ENCODE measurements at regions not wholly inside any gene's neighbourhood (a gene's known extent, or its start where the extent isn't known, plus 50 kb on each side); places are given as distances from the start of the nearest gene placed in this dataset.

DNA sequence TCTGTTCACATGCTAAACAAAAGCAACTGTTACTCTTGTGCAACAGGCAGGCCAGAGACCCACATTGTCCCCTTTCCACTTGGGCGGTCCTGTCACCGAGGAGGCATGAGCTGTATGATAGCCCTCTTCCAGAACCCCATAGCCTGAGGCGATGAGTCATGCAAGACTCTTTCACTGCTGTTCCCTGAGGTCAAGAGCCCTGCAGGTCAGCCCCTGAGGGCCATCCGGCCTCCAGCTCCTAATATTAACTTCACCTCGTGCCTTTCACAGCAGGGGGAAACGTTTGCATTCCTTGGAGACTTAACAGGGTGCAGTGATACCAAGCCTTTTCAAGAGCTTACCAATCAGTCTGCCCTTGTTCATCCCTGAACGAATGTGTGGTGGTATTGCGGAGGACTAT is 253.3 kb upstream of the ECI2 start (continued):
- TF ChIP-seq RAD21 (CRISPR knock-in tag; conservative IDR thresholded peaks at IDR 0.05 in 1 of 2, IDR thresholded peaks at IDR 0.05 in 1 of 2) (peak; percentile 12 to 28; a peak in 2 of 4 replicates), ZKSCAN1 (IDR thresholded peaks at IDR 0.05; ENCODE audit: low read depth, low read length) (no peak), ARID1B (IDR thresholded peaks at IDR 0.05) (peak; percentile 40; the same call in 1 of the 2 replicates), JUN (IDR thresholded peaks at IDR 0.05; ENCODE audit: borderline replicate concordance, low read depth, low read length) (peak; percentile 89), JUN (CRISPR knock-in tag; IDR thresholded peaks at IDR 0.05; ENCODE audit: borderline replicate concordance) (no peak), CBX3 (IDR thresholded peaks at IDR 0.05; ENCODE audit: borderline replicate concordance in 1 of 2, low read length in 2 of 2) (no peak), L3MBTL2 (IDR thresholded peaks at IDR 0.05) (peak; percentile 21; the same call in 1 of the 2 replicates), TAF1 (IDR thresholded peaks at IDR 0.05; ENCODE audit: control insufficient read depth, extremely low read depth, insufficient read depth, low read length, severe bottlenecking) (no peak), SREBF2 (CRISPR knock-in tag; IDR thresholded peaks at IDR 0.05) (no peak), MAFG (tag; conservative IDR thresholded peaks at IDR 0.05) (no peak), HMG20A (CRISPR knock-in tag; conservative IDR thresholded peaks at IDR 0.05) (no peak), HDAC6 (IDR thresholded peaks at IDR 0.05; ENCODE audit: low read depth, low read length) (no peak), NFIC (IDR thresholded peaks at IDR 0.05) (no peak), ZBTB7A (IDR thresholded peaks at IDR 0.05; ENCODE audit: borderline replicate concordance, control insufficient read depth, low read depth, low read length) (no peak), RAD51 (IDR thresholded peaks at IDR 0.05; ENCODE audit: borderline replicate concordance, low read depth) (no peak), ASH1L (IDR thresholded peaks at IDR 0.05; ENCODE audit: borderline replicate concordance, low read depth, partially characterized antibody) (no peak), CBX5 (IDR thresholded peaks at IDR 0.05; ENCODE audit: borderline replicate concordance, low read depth) (no peak), NCOA4 (IDR thresholded peaks at IDR 0.05; ENCODE audit: partially characterized antibody) (no peak), ARHGAP35 (IDR thresholded peaks at IDR 0.05; ENCODE audit: partially characterized antibody) (no peak)
- TF ChIP-seq, protein P1, sequence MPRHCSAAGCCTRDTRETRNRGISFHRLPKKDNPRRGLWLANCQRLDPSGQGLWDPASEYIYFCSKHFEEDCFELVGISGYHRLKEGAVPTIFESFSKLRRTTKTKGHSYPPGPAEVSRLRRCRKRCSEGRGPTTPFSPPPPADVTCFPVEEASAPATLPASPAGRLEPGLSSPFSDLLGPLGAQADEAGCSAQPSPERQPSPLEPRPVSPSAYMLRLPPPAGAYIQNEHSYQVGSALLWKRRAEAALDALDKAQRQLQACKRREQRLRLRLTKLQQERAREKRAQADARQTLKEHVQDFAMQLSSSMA (CRISPR knock-in tag; IDR thresholded peaks at IDR 0.05) = no peak
- TF ChIP-seq, protein P2, sequence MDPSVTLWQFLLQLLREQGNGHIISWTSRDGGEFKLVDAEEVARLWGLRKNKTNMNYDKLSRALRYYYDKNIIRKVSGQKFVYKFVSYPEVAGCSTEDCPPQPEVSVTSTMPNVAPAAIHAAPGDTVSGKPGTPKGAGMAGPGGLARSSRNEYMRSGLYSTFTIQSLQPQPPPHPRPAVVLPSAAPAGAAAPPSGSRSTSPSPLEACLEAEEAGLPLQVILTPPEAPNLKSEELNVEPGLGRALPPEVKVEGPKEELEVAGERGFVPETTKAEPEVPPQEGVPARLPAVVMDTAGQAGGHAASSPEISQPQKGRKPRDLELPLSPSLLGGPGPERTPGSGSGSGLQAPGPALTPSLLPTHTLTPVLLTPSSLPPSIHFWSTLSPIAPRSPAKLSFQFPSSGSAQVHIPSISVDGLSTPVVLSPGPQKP (CRISPR knock-in tag; IDR thresholded peaks at IDR 0.05) = no peak
- TF ChIP-seq, protein P3, sequence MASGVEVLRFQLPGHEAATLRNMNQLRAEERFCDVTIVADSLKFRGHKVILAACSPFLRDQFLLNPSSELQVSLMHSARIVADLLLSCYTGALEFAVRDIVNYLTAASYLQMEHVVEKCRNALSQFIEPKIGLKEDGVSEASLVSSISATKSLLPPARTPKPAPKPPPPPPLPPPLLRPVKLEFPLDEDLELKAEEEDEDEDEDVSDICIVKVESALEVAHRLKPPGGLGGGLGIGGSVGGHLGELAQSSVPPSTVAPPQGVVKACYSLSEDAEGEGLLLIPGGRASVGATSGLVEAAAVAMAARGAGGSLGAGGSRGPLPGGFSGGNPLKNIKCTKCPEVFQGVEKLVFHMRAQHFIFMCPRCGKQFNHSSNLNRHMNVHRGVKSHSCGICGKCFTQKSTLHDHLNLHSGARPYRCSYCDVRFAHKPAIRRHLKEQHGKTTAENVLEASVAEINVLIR (CRISPR knock-in tag; IDR thresholded peaks at IDR 0.05) = no peak
- TF ChIP-seq, protein P4, sequence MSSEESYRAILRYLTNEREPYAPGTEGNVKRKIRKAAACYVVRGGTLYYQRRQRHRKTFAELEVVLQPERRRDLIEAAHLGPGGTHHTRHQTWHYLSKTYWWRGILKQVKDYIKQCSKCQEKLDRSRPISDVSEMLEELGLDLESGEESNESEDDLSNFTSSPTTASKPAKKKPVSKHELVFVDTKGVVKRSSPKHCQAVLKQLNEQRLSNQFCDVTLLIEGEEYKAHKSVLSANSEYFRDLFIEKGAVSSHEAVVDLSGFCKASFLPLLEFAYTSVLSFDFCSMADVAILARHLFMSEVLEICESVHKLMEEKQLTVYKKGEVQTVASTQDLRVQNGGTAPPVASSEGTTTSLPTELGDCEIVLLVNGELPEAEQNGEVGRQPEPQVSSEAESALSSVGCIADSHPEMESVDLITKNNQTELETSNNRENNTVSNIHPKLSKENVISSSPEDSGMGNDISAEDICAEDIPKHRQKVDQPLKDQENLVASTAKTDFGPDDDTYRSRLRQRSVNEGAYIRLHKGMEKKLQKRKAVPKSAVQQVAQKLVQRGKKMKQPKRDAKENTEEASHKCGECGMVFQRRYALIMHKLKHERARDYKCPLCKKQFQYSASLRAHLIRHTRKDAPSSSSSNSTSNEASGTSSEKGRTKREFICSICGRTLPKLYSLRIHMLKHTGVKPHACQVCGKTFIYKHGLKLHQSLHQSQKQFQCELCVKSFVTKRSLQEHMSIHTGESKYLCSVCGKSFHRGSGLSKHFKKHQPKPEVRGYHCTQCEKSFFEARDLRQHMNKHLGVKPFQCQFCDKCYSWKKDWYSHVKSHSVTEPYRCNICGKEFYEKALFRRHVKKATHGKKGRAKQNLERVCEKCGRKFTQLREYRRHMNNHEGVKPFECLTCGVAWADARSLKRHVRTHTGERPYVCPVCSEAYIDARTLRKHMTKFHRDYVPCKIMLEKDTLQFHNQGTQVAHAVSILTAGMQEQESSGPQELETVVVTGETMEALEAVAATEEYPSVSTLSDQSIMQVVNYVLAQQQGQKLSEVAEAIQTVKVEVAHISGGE (CRISPR knock-in tag; IDR thresholded peaks at IDR 0.05) = no peak

Data from K562 (cell line).